22Rv1 (cell line): ENCODE measurements at regions not wholly inside any gene's neighbourhood (a gene's known extent, or its start where the extent isn't known, plus 50 kb on each side); places are given as distances from the start of the nearest gene placed in this dataset.

Experiments
- H3K27ac ChIP-seq: fragments of 450-650 bp; 2 replicates; pipeline ENCODE4 v1.5.1; 2017
- ZFX ChIP-seq: fragments of 450-650 bp; IDR thresholded peaks from 2 replicates; pipeline ENCODE4 v1.6.1; 2017; ENCODE audit warnings: antibody characterized with exemption, borderline replicate concordance
- TF ChIP-seq, protein P1 (sequence below): fragments of 450-650 bp; IDR thresholded peaks from 2 replicates; pipeline ENCODE4 v1.5.1; 2017; ENCODE audit warnings: mild to moderate bottlenecking

DNA sequence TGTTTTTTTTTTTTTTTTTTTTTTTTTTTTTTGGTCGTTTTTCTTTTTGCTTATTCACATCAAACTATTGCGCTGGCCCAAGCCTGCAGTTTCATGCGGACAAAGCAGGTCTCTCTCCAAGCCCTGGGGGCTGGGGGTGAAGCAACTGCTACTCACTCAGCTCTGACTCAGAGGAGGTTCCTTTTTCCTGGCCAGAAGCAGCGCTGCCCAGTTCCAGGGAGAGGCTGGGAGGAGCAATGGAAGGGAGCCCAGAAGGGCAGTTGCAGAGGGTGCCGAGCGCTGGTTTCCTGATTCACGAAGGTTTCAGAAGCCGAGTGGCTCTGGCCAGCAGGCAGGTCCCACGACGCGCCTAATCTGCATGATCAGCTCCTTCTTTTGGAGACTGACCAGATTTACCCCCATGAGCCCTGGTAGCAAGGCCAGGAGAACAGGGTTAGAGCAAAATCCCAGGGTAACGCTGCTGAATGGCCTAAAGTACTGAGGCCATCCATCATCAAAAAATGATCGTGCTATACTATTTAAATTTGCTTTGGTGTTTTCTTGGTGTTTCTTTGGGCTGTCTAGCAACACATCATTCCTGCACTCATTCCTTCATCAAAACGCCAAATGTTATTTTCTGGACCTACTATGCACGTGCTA, 144.7 kb upstream of the SOX9 start:
- H3K27ac ChIP-seq = no peak overlapping the region

DNA sequence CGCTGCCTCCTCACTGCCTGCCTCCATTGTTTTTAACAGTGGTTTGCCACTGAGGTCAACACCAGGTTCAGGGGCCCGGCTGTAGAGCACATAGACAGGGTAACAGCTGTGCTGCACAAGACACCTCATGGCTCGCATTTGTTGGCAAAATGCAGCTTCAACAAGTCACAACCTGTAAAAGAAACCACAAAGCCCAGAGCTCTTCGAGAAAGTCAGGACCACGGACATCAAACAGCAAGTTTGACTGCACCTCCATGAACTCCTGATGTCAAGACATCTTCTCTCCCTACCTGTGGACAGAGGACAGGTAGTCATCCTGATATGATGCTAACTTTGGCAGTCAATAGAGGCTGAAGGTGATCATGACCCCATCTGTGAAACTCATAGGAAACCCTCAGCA, 142.4 kb upstream of the SOX9 start:
- H3K27ac ChIP-seq = no peak overlapping the region
- TF ChIP-seq, protein P1, sequence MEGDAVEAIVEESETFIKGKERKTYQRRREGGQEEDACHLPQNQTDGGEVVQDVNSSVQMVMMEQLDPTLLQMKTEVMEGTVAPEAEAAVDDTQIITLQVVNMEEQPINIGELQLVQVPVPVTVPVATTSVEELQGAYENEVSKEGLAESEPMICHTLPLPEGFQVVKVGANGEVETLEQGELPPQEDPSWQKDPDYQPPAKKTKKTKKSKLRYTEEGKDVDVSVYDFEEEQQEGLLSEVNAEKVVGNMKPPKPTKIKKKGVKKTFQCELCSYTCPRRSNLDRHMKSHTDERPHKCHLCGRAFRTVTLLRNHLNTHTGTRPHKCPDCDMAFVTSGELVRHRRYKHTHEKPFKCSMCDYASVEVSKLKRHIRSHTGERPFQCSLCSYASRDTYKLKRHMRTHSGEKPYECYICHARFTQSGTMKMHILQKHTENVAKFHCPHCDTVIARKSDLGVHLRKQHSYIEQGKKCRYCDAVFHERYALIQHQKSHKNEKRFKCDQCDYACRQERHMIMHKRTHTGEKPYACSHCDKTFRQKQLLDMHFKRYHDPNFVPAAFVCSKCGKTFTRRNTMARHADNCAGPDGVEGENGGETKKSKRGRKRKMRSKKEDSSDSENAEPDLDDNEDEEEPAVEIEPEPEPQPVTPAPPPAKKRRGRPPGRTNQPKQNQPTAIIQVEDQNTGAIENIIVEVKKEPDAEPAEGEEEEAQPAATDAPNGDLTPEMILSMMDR = no peak
- TF ChIP-seq ZFX = no peak

More for the DNA sequence above, 144.7 kb upstream of the SOX9 start:
- TF ChIP-seq, protein P1 = no peak
- no peak for TF ChIP-seq ZFX

DNA sequence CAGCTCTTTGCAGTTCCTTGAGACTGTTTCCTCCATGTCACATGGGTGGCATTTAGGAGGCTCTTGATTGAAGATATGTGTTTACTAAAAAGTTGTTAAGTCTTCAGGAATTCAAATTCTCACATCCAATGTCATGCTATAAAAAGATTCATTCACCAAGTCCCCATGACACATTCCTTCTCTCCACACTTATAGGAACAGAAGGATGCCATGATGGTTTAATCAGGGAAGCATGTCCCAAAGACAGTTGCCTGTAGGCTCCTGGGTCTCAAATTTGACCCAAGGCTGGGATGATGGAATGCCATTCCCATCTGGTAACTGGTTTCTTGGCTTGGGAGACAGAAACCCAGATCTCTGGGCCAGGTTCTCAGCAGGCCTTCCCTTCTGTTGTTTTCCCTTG, 140.6 kb upstream of the SOX9 start:
- TF ChIP-seq, protein P1 = no peak
- no peak for TF ChIP-seq ZFX
- no peak overlapping the region for H3K27ac ChIP-seq

DNA sequence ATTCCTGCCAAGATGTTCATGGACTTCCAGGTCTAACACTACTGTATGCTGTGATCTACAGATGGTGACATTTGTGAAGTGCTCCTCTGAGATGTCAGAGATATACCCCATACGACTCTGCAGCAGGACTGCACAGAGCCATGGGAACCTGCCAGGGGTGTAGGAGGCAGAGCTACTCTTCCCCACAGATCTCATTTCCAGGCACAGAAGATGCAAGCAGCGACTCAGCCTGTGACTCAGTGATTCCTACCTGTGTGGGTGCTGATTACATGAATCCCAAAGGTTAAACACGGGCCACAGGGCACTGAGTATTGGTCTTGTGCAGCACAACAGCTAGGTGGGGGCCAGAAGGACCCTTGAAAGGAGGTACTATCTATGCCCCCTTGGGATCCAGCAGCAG, 137.0 kb upstream of the SOX9 start:
- no peak overlapping the region for H3K27ac ChIP-seq
- TF ChIP-seq, protein P1 = no peak
- no peak for TF ChIP-seq ZFX

DNA sequence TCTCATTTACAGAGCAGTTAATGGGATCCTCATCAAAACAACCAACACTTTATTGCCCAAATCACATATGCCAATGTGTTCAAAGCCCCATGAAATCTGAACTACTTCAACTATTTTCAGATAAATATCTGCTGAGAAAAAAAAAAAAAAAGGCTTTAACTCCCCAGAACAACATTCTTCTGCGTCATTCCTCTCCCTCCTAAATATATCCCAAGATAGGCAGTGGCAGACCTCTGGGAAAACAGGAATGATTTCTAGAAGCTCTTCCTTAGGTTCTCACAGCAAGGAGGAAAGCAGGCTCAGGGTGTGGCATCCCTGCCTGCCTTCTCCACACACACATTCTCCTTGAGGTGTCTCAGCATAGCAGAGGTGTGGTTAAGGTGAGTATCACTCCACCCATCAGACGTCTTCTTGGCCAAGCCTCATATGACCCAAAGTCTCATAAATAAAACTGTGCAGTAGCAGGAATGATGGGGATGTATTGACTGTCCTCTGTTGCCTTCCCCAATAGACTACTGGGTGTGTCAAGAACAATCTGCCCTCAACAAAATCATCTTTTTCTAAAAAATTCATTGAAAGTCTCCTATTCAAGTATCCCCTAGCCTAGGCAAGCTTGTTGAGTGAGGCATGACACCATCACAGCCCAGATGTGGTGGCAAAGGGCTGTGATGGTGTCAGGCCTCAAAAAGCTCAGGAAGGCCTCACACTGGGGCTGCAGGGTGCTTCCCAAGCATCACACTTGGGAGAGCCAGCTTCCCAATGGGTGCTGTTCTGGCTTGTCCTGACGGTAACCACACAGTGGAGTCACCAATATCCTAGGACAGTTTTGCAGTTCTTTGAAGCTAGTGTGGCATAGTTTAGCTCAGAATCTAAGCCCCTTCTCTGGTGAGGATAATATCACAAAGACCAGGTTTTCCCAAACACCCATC, 135.4 kb upstream of the SOX9 start:
- TF ChIP-seq, protein P1 = no peak
- no peak for TF ChIP-seq ZFX
- no peak overlapping the region for H3K27ac ChIP-seq

DNA sequence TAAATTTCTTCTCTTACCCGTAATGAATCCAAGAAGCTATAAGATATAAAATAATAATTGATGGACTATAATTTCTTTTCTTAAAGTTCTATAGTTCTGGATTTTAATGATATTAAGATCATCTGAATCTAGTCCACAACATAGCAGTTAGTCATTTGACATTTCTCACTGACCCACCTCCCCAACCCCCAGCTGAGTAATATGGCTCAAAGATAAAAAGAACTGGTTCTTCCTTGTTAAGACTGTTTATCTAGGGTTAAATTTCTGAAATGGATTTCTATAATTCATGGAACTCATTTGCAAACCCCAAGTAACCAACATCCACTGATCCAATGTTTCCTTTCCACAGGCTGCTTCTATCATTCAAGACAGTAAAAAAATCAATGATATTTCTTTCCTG, 133.9 kb upstream of the SOX9 start:
- no peak overlapping the region for H3K27ac ChIP-seq
- TF ChIP-seq ZFX = no peak
- TF ChIP-seq, protein P1 = no peak

DNA sequence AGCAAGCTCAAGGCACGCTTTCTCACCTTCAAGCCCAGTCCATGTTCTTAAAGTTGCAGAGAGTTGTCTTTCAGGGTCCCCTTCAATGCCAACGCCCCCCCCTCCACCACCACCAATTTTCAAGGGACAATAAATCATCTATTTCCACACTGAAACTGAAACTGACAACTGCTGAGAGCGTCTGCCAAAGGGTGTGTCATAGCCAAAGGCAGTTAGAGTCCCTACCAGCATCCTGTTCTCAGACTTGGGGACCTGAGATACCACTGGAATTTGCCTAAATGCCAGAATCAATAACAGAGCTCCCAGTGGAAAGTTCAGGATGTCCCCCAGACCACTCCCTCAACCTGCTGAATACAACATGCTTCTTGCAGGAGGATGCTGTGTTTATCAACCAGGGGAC, 133.2 kb upstream of the SOX9 start:
- no peak overlapping the region for H3K27ac ChIP-seq
- TF ChIP-seq ZFX = no peak
- TF ChIP-seq, protein P1 = no peak
